IMR-90 (cell line): ENCODE measurements at regions not wholly inside any gene's neighbourhood (a gene's known extent, or its start where the extent isn't known, plus 50 kb on each side); places are given as distances from the start of the nearest gene placed in this dataset.

Experiments
- ATAC-seq: fragments of 200-7000 bp; cut with Tn5 transposase; 2 replicates; pipeline ENCODE4 v1.9.1; 2020; ENCODE audit warnings: low read depth, mild to moderate bottlenecking, moderate library complexity
- BruUV-seq: library from RNA; stranded (reverse); fragments of 400-500 nt; replicated peaks from 2 replicates; lab custom pipeline; 2021; lab: Mats Ljungman, UMichigan
- CTCF ChIA-PET: fragments of 300-600 bp; formaldehyde crosslinking; extraction: SDS; loops from one replicate; lab custom pipeline; 2021; ENCODE audit warnings: antibody characterized with exemption; lab: Yijun Ruan, JAX
- POLR2A ChIA-PET: fragments of 300-600 bp; sonication (Branson Sonifier 250); formaldehyde crosslinking; loops from one replicate; lab custom pipeline; 2022; ENCODE audit warnings: antibody characterized with exemption; ENCODE audit not compliant: unreplicated experiment; lab: Charles Lee
- DNase-seq: peaks from one replicate; pipeline ENCODE4 v3.0.0; 2013
- H2AFZ ChIP-seq: replicated peaks from 2 replicates; pipeline ENCODE3; 2013; ENCODE audit warnings: low read length, mild to moderate bottlenecking; ENCODE audit not compliant: poor library complexity
- H2AK5ac ChIP-seq: 2 replicates; pipeline ENCODE4 v1.6.1; 2013; ENCODE audit warnings: low read depth, low read length, inconsistent platforms
- H2AK9ac ChIP-seq: replicated peaks from 2 replicates; pipeline ENCODE3; 2013; ENCODE audit warnings: mild to moderate bottlenecking, low read depth, low read length, moderate library complexity; ENCODE audit not compliant: poor library complexity
- H2BK120ac ChIP-seq: 2 replicates; pipeline ENCODE4 v1.6.1; 2013; ENCODE audit warnings: low read depth, low read length, inconsistent platforms
- H2BK15ac ChIP-seq: 3 replicates; pipeline ENCODE4 v1.6.1; 2013; ENCODE audit warnings: low read depth, low read length, inconsistent platforms
- H2BK20ac ChIP-seq: 2 replicates; pipeline ENCODE4 v1.6.1; 2013; ENCODE audit warnings: low read depth, mild to moderate bottlenecking, inconsistent platforms, low read length, moderate library complexity
- H2BK5ac ChIP-seq: 2 replicates; pipeline ENCODE4 v1.6.1; 2013; ENCODE audit warnings: mild to moderate bottlenecking, low read depth, low read length, inconsistent platforms; ENCODE audit not compliant: poor library complexity, severe bottlenecking
- H3K14ac ChIP-seq: replicated peaks from 2 replicates; pipeline ENCODE4 v1.6.1; 2013; ENCODE audit warnings: low read depth, low read length, inconsistent platforms
- H3K18ac ChIP-seq: 2 replicates; pipeline ENCODE4 v1.6.1; 2013; ENCODE audit warnings: low read depth, low read length, control low read depth
- H3K23ac ChIP-seq: 2 replicates; pipeline ENCODE4 v1.6.1; 2013; ENCODE audit warnings: low read depth, low read length, inconsistent platforms
- H3K27ac ChIP-seq: 2 replicates; pipeline ENCODE4 v1.5.1; 2013; ENCODE audit warnings: mild to moderate bottlenecking, control low read depth, low read length; ENCODE audit not compliant: insufficient read depth
- H3K27me3 ChIP-seq: 2 replicates; pipeline ENCODE4 v1.6.1; 2013; ENCODE audit warnings: low read length; ENCODE audit not compliant: control insufficient read depth, insufficient read depth
- H3K36me3 ChIP-seq: 2 replicates; pipeline ENCODE4 v1.6.1; 2013; ENCODE audit warnings: low read length, mixed read lengths; ENCODE audit not compliant: control insufficient read depth, insufficient read depth
- H3K4ac ChIP-seq: 2 replicates; pipeline ENCODE4 v1.6.1; 2013; ENCODE audit warnings: low read depth, low read length, inconsistent platforms
- H3K4me1 ChIP-seq: 2 replicates; pipeline ENCODE4 v1.6.1; 2013; ENCODE audit warnings: low read length, mixed read lengths; ENCODE audit not compliant: control insufficient read depth, insufficient read depth
- H3K4me2 ChIP-seq: 2 replicates; pipeline ENCODE4 v1.6.1; 2013; ENCODE audit warnings: low read depth, mild to moderate bottlenecking, control low read depth, low read length, moderate library complexity
- H3K4me3 ChIP-seq: 2 replicates; pipeline ENCODE4 v1.5.1; 2013; ENCODE audit warnings: low read depth, mild to moderate bottlenecking, control low read depth, low read length, moderate library complexity; ENCODE audit not compliant: insufficient read depth
- H3K56ac ChIP-seq: 2 replicates; pipeline ENCODE4 v1.6.1; 2013; ENCODE audit warnings: low read length, inconsistent platforms; ENCODE audit not compliant: insufficient read depth; ENCODE audit errors: extremely low read depth
- H3K79me1 ChIP-seq, 2 experiments: 2 replicates each; pipeline ENCODE4 v1.6.1; 2013; ENCODE audit warnings: low read length in 2 of 2, inconsistent platforms in 1 of 2, low read depth in 1 of 2
- H3K9ac ChIP-seq: 2 replicates; pipeline ENCODE4 v1.6.1; 2013; ENCODE audit warnings: low read depth, low read length, control low read depth
- H3K9me1 ChIP-seq: 2 replicates; pipeline ENCODE4 v1.6.1; 2013; ENCODE audit warnings: low read length, inconsistent platforms; ENCODE audit not compliant: insufficient read depth
- H3K9me3 ChIP-seq: 2 replicates; pipeline ENCODE4 v1.6.1; 2013; ENCODE audit warnings: low read length; ENCODE audit not compliant: control insufficient read depth, insufficient read depth
- H4K20me1 ChIP-seq: 2 replicates; pipeline ENCODE4 v1.6.1; 2013; ENCODE audit warnings: low read length, inconsistent platforms; ENCODE audit not compliant: insufficient read depth
- H4K5ac ChIP-seq: 2 replicates; pipeline ENCODE4 v1.6.1; 2013; ENCODE audit warnings: mild to moderate bottlenecking, low read depth, low read length, control low read depth
- H4K8ac ChIP-seq, 2 experiments: 2 replicates each; pipeline ENCODE4 v1.6.1; 2013; ENCODE audit warnings: low read depth in 2 of 2, low read length in 2 of 2, control low read depth in 1 of 2, inconsistent platforms in 1 of 2
- H4K91ac ChIP-seq: 2 replicates; pipeline ENCODE4 v1.6.1; 2013; ENCODE audit warnings: low read depth, low read length, inconsistent platforms; ENCODE audit not compliant: insufficient read depth
- BHLHE40 ChIP-seq: fragments of 150-350 bp; IDR thresholded peaks from 2 replicates; pipeline ENCODE4 v1.6.1; 2016; ENCODE audit warnings: mild to moderate bottlenecking, low read depth, low read length
- CEBPB ChIP-seq: IDR thresholded peaks from 2 replicates; pipeline ENCODE4 v1.6.1; 2012; ENCODE audit warnings: low read depth, low read length, improper control_type of control experiment
- CHD1 ChIP-seq: IDR thresholded peaks from 2 replicates; pipeline ENCODE4 v1.6.1; 2012; ENCODE audit warnings: low read depth, low read length, improper control_type of control experiment
- ELK1 ChIP-seq: fragments of 150-350 bp; IDR thresholded peaks from 2 replicates; pipeline ENCODE4 v1.6.1; 2016; ENCODE audit warnings: low read depth, mild to moderate bottlenecking, low read length, moderate library complexity, borderline replicate concordance
- FOS ChIP-seq: fragments of 150-350 bp; IDR thresholded peaks from 2 replicates; pipeline ENCODE4 v1.6.1; 2016; ENCODE audit warnings: low read depth, low read length
- MAFK ChIP-seq: IDR thresholded peaks from 2 replicates; pipeline ENCODE4 v1.6.1; 2012; ENCODE audit warnings: low read depth, low read length, improper control_type of control experiment
- MAZ ChIP-seq: IDR thresholded peaks from 2 replicates; pipeline ENCODE4 v1.6.1; 2012; ENCODE audit warnings: low read depth, mild to moderate bottlenecking, low read length, improper control_type of control experiment, moderate library complexity, borderline replicate concordance
- MXI1 ChIP-seq: IDR thresholded peaks from 2 replicates; pipeline ENCODE4 v1.6.1; 2012; ENCODE audit warnings: low read depth, mild to moderate bottlenecking, low read length, moderate library complexity, borderline replicate concordance
- NFE2L2 ChIP-seq: fragments of 150-350 bp; IDR thresholded peaks from 2 replicates; pipeline ENCODE4 v1.6.1; 2016; ENCODE audit warnings: low read depth, mild to moderate bottlenecking, low read length
- POLR2A ChIP-seq: IDR thresholded peaks from 2 replicates; pipeline ENCODE4 v1.6.1; 2012; ENCODE audit warnings: mild to moderate bottlenecking, low read depth, low read length
- RAD21 ChIP-seq: IDR thresholded peaks from 2 replicates; pipeline ENCODE4 v1.6.1; 2012; ENCODE audit warnings: low read length, improper control_type of control experiment
- RCOR1 ChIP-seq: IDR thresholded peaks from 2 replicates; pipeline ENCODE4 v1.6.1; 2012; ENCODE audit warnings: mild to moderate bottlenecking, low read length, improper control_type of control experiment; ENCODE audit not compliant: insufficient replicate concordance
- RFX5 ChIP-seq: IDR thresholded peaks from 2 replicates; pipeline ENCODE4 v1.8.0; 2012; ENCODE audit warnings: low read depth, mild to moderate bottlenecking, low read length, moderate library complexity
- SMC3 ChIP-seq: fragments of 150-350 bp; IDR thresholded peaks from 2 replicates; pipeline ENCODE4 v1.6.1; 2016; ENCODE audit warnings: low read depth, mild to moderate bottlenecking, antibody characterized with exemption, low read length, moderate library complexity
- WGBS, 2 experiments: methylation state at CpG; one replicate each; pipeline versions ENCODE4 v1.1.5 to v1.1.7; 2013; ENCODE audit warnings: missing lambda C conversion rate in 2 of 2; ENCODE audit not compliant: insufficient read length in 1 of 2; ENCODE audit errors: extremely low coverage in 2 of 2; 5-methylcytosine and 5-hydroxymethylcytosine counted together
- dilution Hi-C: fragments of 300-500 bp; cut with HindIII; formaldehyde crosslinking; loops from one replicate; pipeline ENCODE4 v1.14.3; 2018; ENCODE audit warnings: low sequenced_read_pairs; ENCODE audit not compliant: unreplicated experiment
- in situ Hi-C: fragments of 300-500 bp; cut with MboI; formaldehyde crosslinking; loops from 3 replicates; pipeline ENCODE4 v1.14.3; 2019; ENCODE audit warnings: low sequenced_read_pairs, inconsistent platforms, mixed read lengths
- intact Hi-C: fragments of 100-400 bp; cut with micrococcal nuclease; formaldehyde crosslinking; loops from 2 replicates; pipeline ENCODE4 v1.10.0; 2022
- TF ChIP-seq, protein P1 (sequence below): fragments of 150-350 bp; IDR thresholded peaks from 2 replicates; pipeline ENCODE4 v1.6.1; 2017; ENCODE audit warnings: mild to moderate bottlenecking, antibody characterized with exemption, low read length, low read depth
- TF ChIP-seq, protein P2 (sequence below): conservative IDR thresholded peaks from 2 replicates; pipeline ENCODE4 v1.5.1; 2012; ENCODE audit warnings: mild to moderate bottlenecking, low read depth, low read length, improper control_type of control experiment

GRCh38 chr15:62953021-62953420 is 89.5 kb upstream of the TPM1 start:
- WGBS, 2 experiments: 60% methylated on average over 11 of the region's 29 CpGs; no CpG with 5 or more reads in 1 of the 2 experiments
- peaks cover 7% of the 10 kb centered on the region; the same call in 1 of the 2 replicates for H3K9me1 ChIP-seq
- no peak overlapping the region for H3K4ac ChIP-seq
- no peak overlapping the region for H2BK5ac ChIP-seq
- no peak overlapping the region for H4K8ac ChIP-seq
- dilution Hi-C loops: no loop called here
- H3K56ac ChIP-seq: no peak overlapping the region
- no peak overlapping the region for H4K5ac ChIP-seq
- no TSS peak for BruUV-seq
- no peak overlapping the region for H3K9ac ChIP-seq
- H3K9me3 ChIP-seq: no peaks in the 10 kb centered on the region
- H3K4me2 ChIP-seq: no peak overlapping the region
- H3K4me1 ChIP-seq: no peaks in the 10 kb centered on the region
- no peak overlapping the region for H2AK9ac ChIP-seq
- no peaks in the 10 kb centered on the region for H3K36me3 ChIP-seq
- H3K18ac ChIP-seq: no peak overlapping the region
- intact Hi-C loops: no loop called here
- H3K27me3 ChIP-seq: peaks cover 2% of the 10 kb centered on the region; the same call in 1 of the 2 replicates
- no peak overlapping the region for H2BK20ac ChIP-seq
- H3K14ac ChIP-seq: no peak overlapping the region
- no peak overlapping the region for H2AK5ac ChIP-seq
- H2BK15ac ChIP-seq: no peak overlapping the region
- H3K23ac ChIP-seq: no peak overlapping the region
- H3K4me3 ChIP-seq: no peak overlapping the region
- 0 out of 4 replicates have a peak, but pooled peaks cover 0 to 3% of the 10 kb centered on the region in 2 experiments for H3K79me1 ChIP-seq
- H3K27ac ChIP-seq: no peak overlapping the region
- ChIA-PET CTCF (no interaction called here), POLR2A (no interaction called here)
- DNase-seq: no peak
- H2BK120ac ChIP-seq: no peak overlapping the region
- no peaks in the 10 kb centered on the region for H4K20me1 ChIP-seq
- in situ Hi-C loops: no loop called here
- H2AFZ ChIP-seq: no peak overlapping the region
- no peak overlapping the region for H4K91ac ChIP-seq
- no peak for TF ChIP-seq RCOR1
- no peak for TF ChIP-seq MAZ
- TF ChIP-seq, protein P1, sequence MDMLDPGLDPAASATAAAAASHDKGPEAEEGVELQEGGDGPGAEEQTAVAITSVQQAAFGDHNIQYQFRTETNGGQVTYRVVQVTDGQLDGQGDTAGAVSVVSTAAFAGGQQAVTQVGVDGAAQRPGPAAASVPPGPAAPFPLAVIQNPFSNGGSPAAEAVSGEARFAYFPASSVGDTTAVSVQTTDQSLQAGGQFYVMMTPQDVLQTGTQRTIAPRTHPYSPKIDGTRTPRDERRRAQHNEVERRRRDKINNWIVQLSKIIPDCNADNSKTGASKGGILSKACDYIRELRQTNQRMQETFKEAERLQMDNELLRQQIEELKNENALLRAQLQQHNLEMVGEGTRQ: no peak
- TF ChIP-seq CHD1: no peak
- TF ChIP-seq MXI1: no peak
- no peak for TF ChIP-seq RAD21
- no peak for TF ChIP-seq CEBPB
- TF ChIP-seq ELK1: no peak
- no peak for TF ChIP-seq NFE2L2
- TF ChIP-seq POLR2A: no peak
- TF ChIP-seq, protein P2, sequence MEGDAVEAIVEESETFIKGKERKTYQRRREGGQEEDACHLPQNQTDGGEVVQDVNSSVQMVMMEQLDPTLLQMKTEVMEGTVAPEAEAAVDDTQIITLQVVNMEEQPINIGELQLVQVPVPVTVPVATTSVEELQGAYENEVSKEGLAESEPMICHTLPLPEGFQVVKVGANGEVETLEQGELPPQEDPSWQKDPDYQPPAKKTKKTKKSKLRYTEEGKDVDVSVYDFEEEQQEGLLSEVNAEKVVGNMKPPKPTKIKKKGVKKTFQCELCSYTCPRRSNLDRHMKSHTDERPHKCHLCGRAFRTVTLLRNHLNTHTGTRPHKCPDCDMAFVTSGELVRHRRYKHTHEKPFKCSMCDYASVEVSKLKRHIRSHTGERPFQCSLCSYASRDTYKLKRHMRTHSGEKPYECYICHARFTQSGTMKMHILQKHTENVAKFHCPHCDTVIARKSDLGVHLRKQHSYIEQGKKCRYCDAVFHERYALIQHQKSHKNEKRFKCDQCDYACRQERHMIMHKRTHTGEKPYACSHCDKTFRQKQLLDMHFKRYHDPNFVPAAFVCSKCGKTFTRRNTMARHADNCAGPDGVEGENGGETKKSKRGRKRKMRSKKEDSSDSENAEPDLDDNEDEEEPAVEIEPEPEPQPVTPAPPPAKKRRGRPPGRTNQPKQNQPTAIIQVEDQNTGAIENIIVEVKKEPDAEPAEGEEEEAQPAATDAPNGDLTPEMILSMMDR: no peak
- TF ChIP-seq MAFK: no peak
- TF ChIP-seq RFX5: no peak
- no peak for TF ChIP-seq BHLHE40
- no peak for TF ChIP-seq SMC3
- TF ChIP-seq FOS: no peak
- no peak for ATAC-seq
